K562 (cell line): ENCODE measurements at regions not wholly inside any gene's neighbourhood (a gene's known extent, or its start where the extent isn't known, plus 50 kb on each side); places are given as distances from the start of the nearest gene placed in this dataset.

ENCODE experiments used
- ATAC-seq: fragments of 200-7000 bp; cut with Tn5 transposase; 3 replicates; pipeline ENCODE4 v1.9.1; 2020; ENCODE audit warnings: moderate library complexity
- BruUV-seq: library from RNA; stranded (reverse); fragments of 400-500 nt; replicated peaks from 2 replicates; lab custom pipeline; 2021; lab: Mats Ljungman, UMichigan
- CTCF ChIA-PET: fragments of 300-600 bp; formaldehyde crosslinking; extraction: SDS; loops from one replicate; lab custom pipeline; 2021; ENCODE audit warnings: low intra/inter-chr PET ratio; lab: Yijun Ruan, JAX
- POLR2A ChIA-PET: fragments of 300-600, 350-650 bp; sonication (Branson Sonifier 250); formaldehyde crosslinking; extraction: SDS; loops from one replicate; lab custom pipeline; 2021; ENCODE audit warnings: antibody characterized with exemption, inconsistent platforms; lab: Yijun Ruan, JAX
- DNase-seq, 4 experiments: peaks; one replicate each; pipeline versions ENCODE4 v3.0.0 to v3.0.0-alpha.2; 2011 to 2018; ENCODE audit warnings: low spot score in 3 of 4, mixed read lengths in 3 of 4; ENCODE audit errors: extremely low read depth in 1 of 4
- FAIRE-seq: peaks from 2 replicates; lab custom pipeline; 2011; peaks lifted over from hg19 to GRCh38; lab: Jason Lieb, UNC
- H2AFZ ChIP-seq: 2 replicates; pipeline ENCODE4 v1.6.0; 2011; ENCODE audit warnings: low read depth, low read length, control low read depth, inconsistent platforms
- H3K27ac ChIP-seq: fragments of 200-600 bp; 3 replicates; pipeline ENCODE4 v1.8.0; 2011; ENCODE audit warnings: low read depth, mild to moderate bottlenecking, control low read depth, inconsistent platforms, low read length, moderate library complexity, mixed read lengths; ENCODE audit errors: extremely low read depth
- H3K27me3 ChIP-seq, 2 experiments: fragments of 300-600 bp in 1 of 2; 2 replicates in 1 of 2; 3 replicates in 1 of 2; pipeline versions ENCODE4 v1.6.0 to v1.8.0; 2011; ENCODE audit warnings: inconsistent platforms in 2 of 2, low read length in 2 of 2, mild to moderate bottlenecking in 1 of 2, mixed read lengths in 1 of 2, moderate library complexity in 1 of 2; ENCODE audit not compliant: control insufficient read depth in 2 of 2, insufficient read depth in 2 of 2
- H3K36me3 ChIP-seq: fragments of 300-600 bp; 3 replicates; pipeline ENCODE4 v1.8.0; 2011; ENCODE audit warnings: mild to moderate bottlenecking, low read length, inconsistent platforms; ENCODE audit not compliant: control insufficient read depth, insufficient read depth
- H3K4me1 ChIP-seq, 2 experiments: fragments of 200-600 bp in 1 of 2; replicated peaks in 1 of 2; 2 replicates in 1 of 2; 3 replicates in 1 of 2; pipeline versions ENCODE4 v1.5.1 to v1.8.0; 2011; ENCODE audit warnings: inconsistent platforms in 2 of 2, low read length in 2 of 2, mild to moderate bottlenecking in 1 of 2, mixed read lengths in 1 of 2, moderate library complexity in 1 of 2; ENCODE audit not compliant: control insufficient read depth in 2 of 2, insufficient read depth in 2 of 2
- H3K4me2 ChIP-seq: 2 replicates; pipeline ENCODE4 v1.6.1; 2011; ENCODE audit warnings: low read length, control low read depth, inconsistent platforms, mixed read lengths; ENCODE audit not compliant: insufficient read depth
- H3K4me3 ChIP-seq: fragments of 200-600 bp; sonication (generic), shearing (Covaris generic); 2 replicates; pipeline ENCODE4 v1.5.1; 2016; ENCODE audit warnings: control low read depth, inconsistent platforms
- H3K79me2 ChIP-seq: fragments of 200-600 bp; 3 replicates; pipeline ENCODE4 v1.8.0; 2011; ENCODE audit warnings: low read length, inconsistent platforms; ENCODE audit not compliant: control insufficient read depth, insufficient read depth
- H3K9ac ChIP-seq, 2 experiments: 2 replicates each; pipeline versions ENCODE4 v1.6.0 to v1.6.1; 2011; ENCODE audit warnings: low read depth in 2 of 2, low read length in 2 of 2, control low read depth in 1 of 2, inconsistent platforms in 1 of 2, mild to moderate bottlenecking in 1 of 2, mixed read lengths in 1 of 2; ENCODE audit not compliant: insufficient read depth in 1 of 2
- H3K9me1 ChIP-seq: one replicate; pipeline ENCODE4 v1.6.0; 2011; ENCODE audit warnings: inconsistent platforms, mild to moderate bottlenecking, low read length, moderate library complexity; ENCODE audit not compliant: control insufficient read depth, insufficient read depth
- H3K9me3 ChIP-seq: replicated peaks from 2 replicates; pipeline ENCODE4 v1.5.1; 2011; ENCODE audit warnings: low read depth, low read length, inconsistent platforms; ENCODE audit not compliant: control insufficient read depth, insufficient read depth
- H4K20me1 ChIP-seq: replicated peaks from 2 replicates; pipeline ENCODE4 v1.6.1; 2011; ENCODE audit warnings: low read length, inconsistent platforms, mixed read lengths; ENCODE audit not compliant: control insufficient read depth, insufficient read depth
- CGGBP1 ChIP-seq: fragments of 250-450 bp; sonication (Bioruptor Pico); IDR thresholded peaks from 2 replicates; pipeline ENCODE4 v1.9.0; 2021; ENCODE audit warnings: mild to moderate bottlenecking
- CHCHD3 ChIP-seq: fragments of 250-450 bp; sonication (Bioruptor Pico); IDR thresholded peaks from 2 replicates; pipeline ENCODE4 v2.1.2; 2022; ENCODE audit warnings: mild to moderate bottlenecking
- CLOCK ChIP-seq: fragments of 250-450 bp; sonication (Bioruptor Pico); IDR thresholded peaks from 2 replicates; pipeline ENCODE4 v1.4.0; 2020; ENCODE audit warnings: mild to moderate bottlenecking, moderate library complexity, borderline replicate concordance
- NFE2 ChIP-seq: IDR thresholded peaks from 2 replicates; pipeline ENCODE4 v1.6.1; 2014; ENCODE audit warnings: antibody characterized with exemption, low read depth
- NFIX ChIP-seq: fragments of 250-450 bp; sonication (Bioruptor Pico); IDR thresholded peaks from 2 replicates; pipeline ENCODE4 v1.4.0; 2020; ENCODE audit warnings: low read depth, mild to moderate bottlenecking, moderate library complexity
- RERE ChIP-seq: sonication (generic); formaldehyde crosslinking; IDR thresholded peaks from 2 replicates; pipeline ENCODE4 v1.8.0; 2023; ENCODE audit warnings: missing genetic modification reagents, mild to moderate bottlenecking, borderline replicate concordance
- ZFP36 ChIP-seq: fragments of 150-350 bp; IDR thresholded peaks from 2 replicates; pipeline ENCODE4 v1.6.1; 2018; ENCODE audit warnings: low read length, low read depth; ENCODE audit not compliant: partially characterized antibody
- ZNF23 ChIP-seq: fragments of 250-450 bp; sonication (Bioruptor Pico); IDR thresholded peaks from 2 replicates; pipeline ENCODE4 v1.4.0; 2020; ENCODE audit warnings: mild to moderate bottlenecking
- ZNF431 ChIP-seq: sonication (generic); formaldehyde crosslinking; IDR thresholded peaks from 2 replicates; pipeline ENCODE4 v1.8.0; 2022; ENCODE audit warnings: mild to moderate bottlenecking, missing genetic modification reagents
- WGBS: fragments of 100-300 bp; shearing (Covaris generic); methylation state at CpG from one replicate; pipeline ENCODE4 v1.1.6; 2016; ENCODE audit warnings: low coverage, mixed read lengths; ENCODE audit not compliant: insufficient coverage; ENCODE audit errors: missing lambda C conversion rate; 5-methylcytosine and 5-hydroxymethylcytosine counted together
- in situ Hi-C: fragments of 300-500 bp; cut with MboI; formaldehyde crosslinking; loops from 4 replicates; pipeline ENCODE4 v1.15.0; 2018; ENCODE audit warnings: inconsistent platforms, mixed read lengths
- intact Hi-C: fragments of 100-400 bp; cut with micrococcal nuclease; formaldehyde crosslinking; loops from 2 replicates; pipeline ENCODE4 v1.14.2; 2022

GRCh38 chr1:30545365-30545764 is 178.0 kb downstream of the MATN1 start (continued):
- TF ChIP-seq RERE (CRISPR knock-in tag), result no peak

GRCh38 chr1:30541721-30542485 is 181.5 kb downstream of the MATN1 start:
- CTCF ChIA-PET, result no interaction called here
- TF ChIP-seq CGGBP1 (CRISPR knock-in tag) (no peak), CHCHD3 (CRISPR knock-in tag) (no peak), ZNF23 (CRISPR knock-in tag) (no peak), ZFP36 (peak; percentile 10), NFIX (CRISPR knock-in tag) (no peak), NFE2 (no peak), CLOCK (no peak), ZNF431 (CRISPR knock-in tag) (peak; percentile 97)
- TF ChIP-seq, all 486 proteins: peak for 2
- in situ Hi-C loops (no loop called here), intact Hi-C loops (no loop called here)
- Histone ChIP-seq H2AFZ (no peak overlapping the region), H4K20me1 (no peaks in the 10 kb centered on the region), H3K9me3 (no peaks in the 10 kb centered on the region), H3K4me1 (no peaks in the 10 kb centered on the region), H3K27ac (no peak overlapping the region), H3K36me3 (no peaks in the 10 kb centered on the region), H3K4me3 (no peak overlapping the region), H3K27me3 (peaks cover 0 to 8% of the 10 kb centered on the region in 2 experiments; a peak in 2 of 5 replicates), H3K9ac (no peak overlapping the region), H3K9me1 (no peaks in the 10 kb centered on the region), H3K4me2 (no peak overlapping the region), H3K79me2 (no peaks in the 10 kb centered on the region)
- no peak for FAIRE-seq
- WGBS, result under 1% methylated on average over 10 of the region's 10 CpGs
- POLR2A ChIA-PET, result interaction anchor here (0.6 kb wide), 1 partner anchor 438 kb away, joined by 3 read pairs; no protein-coding TSS in a partner anchor
- no peak for DNase-seq
- BruUV-seq, result no TSS peak
- no peak for ATAC-seq
